Hepatocyte (in vitro differentiated cells): ENCODE measurements at regions not wholly inside any gene's neighbourhood (a gene's known extent, or its start where the extent isn't known, plus 50 kb on each side); places are given as distances from the start of the nearest gene placed in this dataset.

ENCODE experiments used
- EZH2 ChIP-seq: fragments of 200-600 bp; sonication (generic); IDR thresholded peaks from 2 replicates; pipeline ENCODE4 v1.6.1; 2016; ENCODE audit warnings: antibody characterized with exemption, mild to moderate bottlenecking, borderline replicate concordance
- EZH2phosphoT487 ChIP-seq: fragments of 200-600 bp; sonication (generic); IDR thresholded peaks from one replicate; pipeline ENCODE4 v1.6.1; 2018; ENCODE audit warnings: antibody characterized with exemption, mild to moderate bottlenecking, low read depth, moderate library complexity; ENCODE audit not compliant: unreplicated experiment, severe bottlenecking
- TF ChIP-seq, protein P1 (sequence below): fragments of 200-600 bp; sonication (generic); IDR thresholded peaks from 2 replicates; pipeline ENCODE4 v1.5.1; 2016; ENCODE audit warnings: antibody characterized with exemption, mild to moderate bottlenecking; ENCODE audit not compliant: poor library complexity

DNA sequence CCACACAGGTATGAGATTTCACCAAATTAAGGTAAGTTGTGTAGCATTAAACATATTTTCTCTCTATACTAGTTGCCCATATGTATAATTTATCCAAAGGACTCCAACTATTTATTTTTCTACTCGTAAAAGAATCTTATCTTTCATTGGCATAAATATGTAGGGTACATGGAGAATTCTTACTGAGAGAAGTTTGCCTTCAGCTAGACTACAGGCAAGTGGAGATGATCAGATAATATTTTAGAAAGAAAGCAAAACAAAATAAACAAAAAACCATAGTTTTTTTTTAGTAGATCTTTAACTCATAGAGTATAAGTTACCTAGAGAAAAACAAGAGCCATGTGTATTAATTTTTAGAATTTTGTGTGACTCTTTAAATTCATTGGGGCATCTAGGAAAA, 743.1 kb upstream of the ARRDC3 start:
- TF ChIP-seq, protein P1, sequence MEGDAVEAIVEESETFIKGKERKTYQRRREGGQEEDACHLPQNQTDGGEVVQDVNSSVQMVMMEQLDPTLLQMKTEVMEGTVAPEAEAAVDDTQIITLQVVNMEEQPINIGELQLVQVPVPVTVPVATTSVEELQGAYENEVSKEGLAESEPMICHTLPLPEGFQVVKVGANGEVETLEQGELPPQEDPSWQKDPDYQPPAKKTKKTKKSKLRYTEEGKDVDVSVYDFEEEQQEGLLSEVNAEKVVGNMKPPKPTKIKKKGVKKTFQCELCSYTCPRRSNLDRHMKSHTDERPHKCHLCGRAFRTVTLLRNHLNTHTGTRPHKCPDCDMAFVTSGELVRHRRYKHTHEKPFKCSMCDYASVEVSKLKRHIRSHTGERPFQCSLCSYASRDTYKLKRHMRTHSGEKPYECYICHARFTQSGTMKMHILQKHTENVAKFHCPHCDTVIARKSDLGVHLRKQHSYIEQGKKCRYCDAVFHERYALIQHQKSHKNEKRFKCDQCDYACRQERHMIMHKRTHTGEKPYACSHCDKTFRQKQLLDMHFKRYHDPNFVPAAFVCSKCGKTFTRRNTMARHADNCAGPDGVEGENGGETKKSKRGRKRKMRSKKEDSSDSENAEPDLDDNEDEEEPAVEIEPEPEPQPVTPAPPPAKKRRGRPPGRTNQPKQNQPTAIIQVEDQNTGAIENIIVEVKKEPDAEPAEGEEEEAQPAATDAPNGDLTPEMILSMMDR, result no peak
- no peak for TF ChIP-seq EZH2
- no peak for TF ChIP-seq EZH2phosphoT487
